WERI-Rb-1 (cell line): ENCODE measurements at regions not wholly inside any gene's neighbourhood (a gene's known extent, or its start where the extent isn't known, plus 50 kb on each side); places are given as distances from the start of the nearest gene placed in this dataset.

Experiments
- DNase-seq: peaks from one replicate; pipeline ENCODE4 v3.0.0-alpha.2; 2020
- H3K27ac ChIP-seq: fragments of 250-450 bp; sonication (Bioruptor Pico); 2 replicates; pipeline ENCODE4 v1.5.1; 2020; ENCODE audit warnings: mild to moderate bottlenecking, moderate library complexity
- H3K27me3 ChIP-seq: fragments of 250-450 bp; sonication (Bioruptor Pico); 2 replicates; pipeline ENCODE4 v1.5.1; 2021; ENCODE audit warnings: mild to moderate bottlenecking, low read depth, moderate library complexity; ENCODE audit not compliant: insufficient read depth, severe bottlenecking
- H3K36me3 ChIP-seq: fragments of 250-450 bp; sonication (Bioruptor Pico); 2 replicates; pipeline ENCODE4 v1.5.1; 2020; ENCODE audit warnings: mild to moderate bottlenecking, moderate library complexity
- H3K4me3 ChIP-seq: 2 replicates; pipeline ENCODE4 v1.5.1; 2011; ENCODE audit warnings: low read depth, mild to moderate bottlenecking, control low read depth, low read length
- H3K9me3 ChIP-seq: fragments of 250-450 bp; sonication (Bioruptor Pico); 2 replicates; pipeline ENCODE4 v1.5.1; 2021; ENCODE audit warnings: mild to moderate bottlenecking, moderate library complexity; ENCODE audit not compliant: severe bottlenecking
- CTCF ChIP-seq: IDR thresholded peaks from 2 replicates; pipeline ENCODE4 v1.5.1; 2011; ENCODE audit warnings: low read depth, mild to moderate bottlenecking, control low read depth, inconsistent platforms, low read length

- peaks cover 4% of the 10 kb centered on the region for H3K9me3 ChIP-seq
- DNase-seq, result no peak
- H3K27ac ChIP-seq, result no peak overlapping the region
- H3K27me3 ChIP-seq, result peaks cover 14% of the 10 kb centered on the region
- no peaks in the 10 kb centered on the region for H3K36me3 ChIP-seq
- no peak for TF ChIP-seq CTCF
- H3K4me3 ChIP-seq, result no peak overlapping the region
Observed at GRCh38 chr5:32880796-32881195, 169.7 kb downstream of the NPR3 start.

GRCh38 chr5:32887390-32887789 lies 176.3 kb downstream of the NPR3 start:
- Histone ChIP-seq H3K4me3 (no peak overlapping the region), H3K9me3 (no peaks in the 10 kb centered on the region), H3K27me3 (peaks cover 20% of the 10 kb centered on the region), H3K27ac (no peak overlapping the region), H3K36me3 (no peaks in the 10 kb centered on the region)
- DNase-seq, result no peak
- no peak for TF ChIP-seq CTCF

GRCh38 chr5:32889078-32889477 lies 178.0 kb downstream of the NPR3 start:
- no peak for TF ChIP-seq CTCF
- Histone ChIP-seq H3K36me3 (no peaks in the 10 kb centered on the region), H3K27ac (no peak overlapping the region), H3K4me3 (no peak overlapping the region), H3K9me3 (no peaks in the 10 kb centered on the region), H3K27me3 (peaks cover 21% of the 10 kb centered on the region)
- DNase-seq, result no peak

- Histone ChIP-seq H3K36me3 (no peaks in the 10 kb centered on the region), H3K27me3 (peaks cover 21% of the 10 kb centered on the region), H3K4me3 (no peak overlapping the region), H3K27ac (no peak overlapping the region), H3K9me3 (no peaks in the 10 kb centered on the region)
- no peak for TF ChIP-seq CTCF
- DNase-seq, result no peak
Observed at GRCh38 chr5:32903613-32904012, 192.5 kb downstream of the NPR3 start.

DNA sequence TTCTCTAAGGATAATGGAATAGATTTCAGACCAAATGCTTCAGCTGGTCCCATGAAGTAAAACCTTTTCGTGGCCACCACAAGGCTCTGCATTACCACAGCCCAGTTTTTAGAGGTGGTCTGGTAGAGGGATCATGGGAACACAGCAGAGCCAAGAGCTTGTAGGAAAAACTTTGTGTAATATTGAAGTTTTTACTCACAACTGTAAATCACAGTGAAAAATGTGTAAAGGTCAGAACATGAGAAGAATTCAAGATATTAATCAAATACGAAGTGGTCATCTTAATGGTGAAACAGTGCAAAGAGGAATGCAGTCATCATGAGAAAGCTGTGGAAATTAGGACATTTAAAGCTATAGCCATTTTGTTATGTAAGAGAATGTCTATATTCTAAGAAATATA lies 197.5 kb downstream of the NPR3 start:
- Histone ChIP-seq H3K4me3 (no peak overlapping the region), H3K36me3 (no peaks in the 10 kb centered on the region), H3K9me3 (no peaks in the 10 kb centered on the region), H3K27me3 (peaks cover 11% of the 10 kb centered on the region), H3K27ac (no peak overlapping the region)
- no peak for TF ChIP-seq CTCF
- DNase-seq, result no peak

- no peak overlapping the region for H3K4me3 ChIP-seq
- no peaks in the 10 kb centered on the region for H3K9me3 ChIP-seq
- no peak overlapping the region for H3K27ac ChIP-seq
- no peaks in the 10 kb centered on the region for H3K36me3 ChIP-seq
- DNase-seq, result no peak
- H3K27me3 ChIP-seq, result peaks cover 14% of the 10 kb centered on the region
- TF ChIP-seq CTCF, result no peak
Observed at GRCh38 chr5:32909207-32909606, 198.1 kb downstream of the NPR3 start.
